HUES6 (cell line): ENCODE measurements at regions not wholly inside any gene's neighbourhood (a gene's known extent, or its start where the extent isn't known, plus 50 kb on each side); places are given as distances from the start of the nearest gene placed in this dataset.

Experiments used
- H3K27ac ChIP-seq: 2 replicates; pipeline ENCODE4 v1.7.0; 2013; ENCODE audit warnings: low read depth, mild to moderate bottlenecking, low read length, inconsistent platforms
- H3K27me3 ChIP-seq: 2 replicates; pipeline ENCODE4 v1.6.1; 2013; ENCODE audit warnings: low read length; ENCODE audit not compliant: control insufficient read depth, insufficient read depth
- H3K36me3 ChIP-seq: 2 replicates; pipeline ENCODE4 v1.6.1; 2013; ENCODE audit warnings: low read length; ENCODE audit not compliant: control insufficient read depth, insufficient read depth
- H3K4me1 ChIP-seq: 2 replicates; pipeline ENCODE4 v1.6.1; 2013; ENCODE audit warnings: low read length; ENCODE audit not compliant: control insufficient read depth, insufficient read depth
- H3K4me3 ChIP-seq: 2 replicates; pipeline ENCODE4 v1.5.1; 2013; ENCODE audit warnings: low read depth, low read length
- H3K9ac ChIP-seq: one replicate; pipeline ENCODE4 v1.6.1; 2013; ENCODE audit warnings: mild to moderate bottlenecking, low read length
- H3K9me3 ChIP-seq: 2 replicates; pipeline ENCODE4 v1.6.1; 2013; ENCODE audit warnings: low read depth, low read length; ENCODE audit not compliant: control insufficient read depth, insufficient read depth

- H3K27ac ChIP-seq = no peak overlapping the region
- H3K27me3 ChIP-seq = no peaks in the 10 kb centered on the region
- H3K4me1 ChIP-seq = no peaks in the 10 kb centered on the region
- no peak overlapping the region for H3K4me3 ChIP-seq
- H3K36me3 ChIP-seq = no peaks in the 10 kb centered on the region
- no peaks in the 10 kb centered on the region for H3K9me3 ChIP-seq
- no peak overlapping the region for H3K9ac ChIP-seq
Observed at GRCh38 chr20:10978019-10978702, 304.4 kb upstream of the JAG1 start.

GRCh38 chr20:10978713-10979112, 304.9 kb upstream of the JAG1 start:
- Histone ChIP-seq H3K27me3 (no peaks in the 10 kb centered on the region), H3K9me3 (no peaks in the 10 kb centered on the region), H3K27ac (no peak overlapping the region), H3K4me3 (no peak overlapping the region), H3K36me3 (no peaks in the 10 kb centered on the region), H3K9ac (no peak overlapping the region), H3K4me1 (no peaks in the 10 kb centered on the region)

GRCh38 chr20:10982692-10983091, 308.9 kb upstream of the JAG1 start:
- Histone ChIP-seq H3K27ac (no peak overlapping the region), H3K9ac (no peak overlapping the region), H3K9me3 (no peaks in the 10 kb centered on the region), H3K36me3 (no peaks in the 10 kb centered on the region), H3K27me3 (no peaks in the 10 kb centered on the region), H3K4me3 (no peak overlapping the region), H3K4me1 (no peaks in the 10 kb centered on the region)

- H3K4me3 ChIP-seq = no peak overlapping the region
- H3K27ac ChIP-seq = no peak overlapping the region
- H3K36me3 ChIP-seq = no peaks in the 10 kb centered on the region
- no peaks in the 10 kb centered on the region for H3K4me1 ChIP-seq
- no peaks in the 10 kb centered on the region for H3K9me3 ChIP-seq
- H3K27me3 ChIP-seq = no peaks in the 10 kb centered on the region
- no peak overlapping the region for H3K9ac ChIP-seq
Observed at GRCh38 chr20:10984294-10984693, 310.5 kb upstream of the JAG1 start.

- no peaks in the 10 kb centered on the region for H3K27me3 ChIP-seq
- no peak overlapping the region for H3K27ac ChIP-seq
- H3K4me1 ChIP-seq = no peaks in the 10 kb centered on the region; the same call in 1 of the 2 replicates
- H3K4me3 ChIP-seq = no peak overlapping the region
- H3K9ac ChIP-seq = no peak overlapping the region
- no peaks in the 10 kb centered on the region for H3K36me3 ChIP-seq
- no peaks in the 10 kb centered on the region for H3K9me3 ChIP-seq
Observed at GRCh38 chr20:10984913-10985312, 311.1 kb upstream of the JAG1 start.

GRCh38 chr20:10985536-10985935, 311.7 kb upstream of the JAG1 start:
- no peaks in the 10 kb centered on the region for H3K27me3 ChIP-seq
- no peaks in the 10 kb centered on the region for H3K9me3 ChIP-seq
- H3K4me1 ChIP-seq = no peaks in the 10 kb centered on the region; the same call in 1 of the 2 replicates
- no peak overlapping the region for H3K9ac ChIP-seq
- no peak overlapping the region for H3K4me3 ChIP-seq
- no peaks in the 10 kb centered on the region for H3K36me3 ChIP-seq
- H3K27ac ChIP-seq = no peak overlapping the region

GRCh38 chr20:10986586-10986985, 312.8 kb upstream of the JAG1 start:
- Histone ChIP-seq H3K4me1 (no peaks in the 10 kb centered on the region; the same call in 1 of the 2 replicates), H3K9me3 (no peaks in the 10 kb centered on the region), H3K36me3 (no peaks in the 10 kb centered on the region), H3K27me3 (no peaks in the 10 kb centered on the region), H3K4me3 (no peak overlapping the region), H3K27ac (no peak overlapping the region), H3K9ac (no peak overlapping the region)

- no peaks in the 10 kb centered on the region for H3K36me3 ChIP-seq
- H3K27ac ChIP-seq = no peak overlapping the region
- no peak overlapping the region for H3K4me3 ChIP-seq
- no peaks in the 10 kb centered on the region for H3K9me3 ChIP-seq
- no peaks in the 10 kb centered on the region for H3K27me3 ChIP-seq
- H3K4me1 ChIP-seq = no peaks in the 10 kb centered on the region; the same call in 1 of the 2 replicates
- no peak overlapping the region for H3K9ac ChIP-seq
Observed at GRCh38 chr20:10987651-10988383, 314.0 kb upstream of the JAG1 start.

- no peak overlapping the region for H3K9ac ChIP-seq
- no peaks in the 10 kb centered on the region for H3K27me3 ChIP-seq
- no peak overlapping the region for H3K4me3 ChIP-seq
- H3K27ac ChIP-seq = no peak overlapping the region
- peaks cover 2% of the 10 kb centered on the region for H3K4me1 ChIP-seq
- no peaks in the 10 kb centered on the region for H3K9me3 ChIP-seq
- no peaks in the 10 kb centered on the region for H3K36me3 ChIP-seq
Observed at GRCh38 chr20:10990625-10991382, 317.0 kb upstream of the JAG1 start.

- no peaks in the 10 kb centered on the region for H3K36me3 ChIP-seq
Observed at GRCh38 chr20:10992731-10993130, 318.9 kb upstream of the JAG1 start.

More at GRCh38 chr20:10992731-10993130, 318.9 kb upstream of the JAG1 start:
- Histone ChIP-seq H3K27me3 (no peaks in the 10 kb centered on the region), H3K27ac (no peak overlapping the region), H3K4me3 (no peak overlapping the region), H3K9me3 (no peaks in the 10 kb centered on the region), H3K4me1 (peaks cover 2% of the 10 kb centered on the region), H3K9ac (no peak overlapping the region)
